HAP-1 (cell line): ENCODE measurements at regions not wholly inside any gene's neighbourhood (a gene's known extent, or its start where the extent isn't known, plus 50 kb on each side); places are given as distances from the start of the nearest gene placed in this dataset.

Experiments
- DNase-seq, 2 experiments: peaks; one replicate each; pipeline ENCODE4 v3.0.0-alpha.2; 2016 to 2020; ENCODE audit warnings: low spot score in 2 of 2
- H3K27me3 ChIP-seq: fragments of 250-450 bp; sonication (Bioruptor Pico); 2 replicates; pipeline ENCODE4 v1.5.1; 2020; ENCODE audit warnings: low read depth, mild to moderate bottlenecking, moderate library complexity
- H3K36me3 ChIP-seq: fragments of 250-450 bp; sonication (Bioruptor Pico); replicated peaks from 2 replicates; pipeline ENCODE4 v1.5.1; 2020; ENCODE audit warnings: mild to moderate bottlenecking
- H3K4me1 ChIP-seq: fragments of 250-450 bp; sonication (Bioruptor Pico); 2 replicates; pipeline ENCODE4 v1.5.1; 2020; ENCODE audit warnings: mild to moderate bottlenecking
- H3K4me3 ChIP-seq: fragments of 250-450 bp; sonication (Bioruptor Pico); 2 replicates; pipeline ENCODE4 v1.5.1; 2020; ENCODE audit warnings: mild to moderate bottlenecking, moderate library complexity
- H3K9me3 ChIP-seq: fragments of 250-450 bp; sonication (Bioruptor Pico); 2 replicates; pipeline ENCODE4 v1.5.1; 2020; ENCODE audit warnings: mild to moderate bottlenecking, moderate library complexity
- in situ Hi-C: fragments of 300-500 bp; cut with MboI; formaldehyde crosslinking; loops from 3 replicates; pipeline ENCODE4 v1.14.3; 2020; ENCODE audit warnings: low sequenced_read_pairs, inconsistent platforms, mixed read lengths

- in situ Hi-C loops: no loop called here
- Histone ChIP-seq H3K27me3 (no peaks in the 10 kb centered on the region), H3K36me3 (no peaks in the 10 kb centered on the region), H3K4me1 (peaks cover 6% of the 10 kb centered on the region), H3K4me3 (no peak overlapping the region), H3K9me3 (peaks cover 2% of the 10 kb centered on the region; the same call in 1 of the 2 replicates)
- DNase-seq: no peak
Observed at GRCh38 chr21:19995253-19995652, 1003.0 kb upstream of the NCAM2 start.

- no peak for DNase-seq
- H3K9me3 ChIP-seq: peaks cover 2% of the 10 kb centered on the region; the same call in 1 of the 2 replicates
- H3K4me3 ChIP-seq: no peak overlapping the region
- H3K36me3 ChIP-seq: no peaks in the 10 kb centered on the region
- in situ Hi-C loops: no loop called here
- peaks cover 6% of the 10 kb centered on the region for H3K4me1 ChIP-seq
- no peaks in the 10 kb centered on the region for H3K27me3 ChIP-seq
Observed at GRCh38 chr21:19998453-19998852, 999.8 kb upstream of the NCAM2 start.

- Histone ChIP-seq H3K36me3 (no peaks in the 10 kb centered on the region), H3K4me3 (no peak overlapping the region), H3K27me3 (no peaks in the 10 kb centered on the region), H3K9me3 (peaks cover 2% of the 10 kb centered on the region; the same call in 1 of the 2 replicates), H3K4me1 (no peaks in the 10 kb centered on the region)
- DNase-seq: no peak
- in situ Hi-C loops: no loop called here
Observed at GRCh38 chr21:19999369-20000272, 998.6 kb upstream of the NCAM2 start.

- in situ Hi-C loops: no loop called here
- Histone ChIP-seq H3K4me1 (no peaks in the 10 kb centered on the region), H3K27me3 (no peaks in the 10 kb centered on the region), H3K4me3 (no peak overlapping the region), H3K9me3 (no peaks in the 10 kb centered on the region), H3K36me3 (no peaks in the 10 kb centered on the region)
- DNase-seq: no peak
Observed at GRCh38 chr21:20004367-20004766, 993.8 kb upstream of the NCAM2 start.

- Histone ChIP-seq H3K4me3 (no peak overlapping the region), H3K9me3 (no peaks in the 10 kb centered on the region), H3K4me1 (peaks cover 1% of the 10 kb centered on the region), H3K36me3 (no peaks in the 10 kb centered on the region), H3K27me3 (no peaks in the 10 kb centered on the region)
- in situ Hi-C loops: no loop called here
- DNase-seq: no peak
Observed at GRCh38 chr21:20010691-20011200, 987.5 kb upstream of the NCAM2 start.

- H3K36me3 ChIP-seq: no peaks in the 10 kb centered on the region
- H3K4me3 ChIP-seq: no peak overlapping the region
- no peak for DNase-seq
- no peaks in the 10 kb centered on the region for H3K9me3 ChIP-seq
- H3K4me1 ChIP-seq: peaks cover 17% of the 10 kb centered on the region
- H3K27me3 ChIP-seq: no peaks in the 10 kb centered on the region
- in situ Hi-C loops: no loop called here
Observed at GRCh38 chr21:20013851-20014250, 984.4 kb upstream of the NCAM2 start.

GRCh38 chr21:20016435-20017005 is 981.7 kb upstream of the NCAM2 start:
- Histone ChIP-seq H3K4me3 (no peak overlapping the region), H3K9me3 (no peaks in the 10 kb centered on the region), H3K36me3 (no peaks in the 10 kb centered on the region), H3K27me3 (no peaks in the 10 kb centered on the region), H3K4me1 (peaks cover 17% of the 10 kb centered on the region)
- in situ Hi-C loops: no loop called here
- peak; percentile 61 to 97 for DNase-seq

GRCh38 chr21:20020026-20020425 is 978.2 kb upstream of the NCAM2 start:
- H3K36me3 ChIP-seq: no peaks in the 10 kb centered on the region
- in situ Hi-C loops: no loop called here
- no peaks in the 10 kb centered on the region for H3K9me3 ChIP-seq
- H3K4me3 ChIP-seq: no peak overlapping the region
- peaks cover 17% of the 10 kb centered on the region for H3K4me1 ChIP-seq
- no peak for DNase-seq
- no peaks in the 10 kb centered on the region for H3K27me3 ChIP-seq

GRCh38 chr21:20023193-20023592 is 975.0 kb upstream of the NCAM2 start:
- H3K9me3 ChIP-seq: no peaks in the 10 kb centered on the region
- no peaks in the 10 kb centered on the region for H3K36me3 ChIP-seq
- no peaks in the 10 kb centered on the region for H3K4me1 ChIP-seq
- DNase-seq: no peak
- in situ Hi-C loops: no loop called here
- no peak overlapping the region for H3K4me3 ChIP-seq
- no peaks in the 10 kb centered on the region for H3K27me3 ChIP-seq

- no peak for DNase-seq
- no peak overlapping the region for H3K4me3 ChIP-seq
- H3K36me3 ChIP-seq: no peaks in the 10 kb centered on the region
- no peaks in the 10 kb centered on the region for H3K27me3 ChIP-seq
- no peaks in the 10 kb centered on the region for H3K4me1 ChIP-seq
- H3K9me3 ChIP-seq: no peaks in the 10 kb centered on the region
- in situ Hi-C loops: no loop called here
Observed at GRCh38 chr21:20024741-20025140, 973.5 kb upstream of the NCAM2 start.

GRCh38 chr21:20026543-20026942 is 971.7 kb upstream of the NCAM2 start:
- H3K4me3 ChIP-seq: no peak overlapping the region
- in situ Hi-C loops: no loop called here
- H3K4me1 ChIP-seq: no peaks in the 10 kb centered on the region
- no peaks in the 10 kb centered on the region for H3K27me3 ChIP-seq
- no peak for DNase-seq
- H3K9me3 ChIP-seq: no peaks in the 10 kb centered on the region
- no peaks in the 10 kb centered on the region for H3K36me3 ChIP-seq

GRCh38 chr21:20030390-20030789 is 967.8 kb upstream of the NCAM2 start:
- Histone ChIP-seq H3K4me1 (no peaks in the 10 kb centered on the region), H3K36me3 (no peaks in the 10 kb centered on the region), H3K9me3 (no peaks in the 10 kb centered on the region), H3K4me3 (no peak overlapping the region), H3K27me3 (no peaks in the 10 kb centered on the region)
- in situ Hi-C loops: no loop called here
- DNase-seq: no peak

GRCh38 chr21:20031807-20032206 is 966.4 kb upstream of the NCAM2 start:
- DNase-seq: no peak
- no peaks in the 10 kb centered on the region for H3K9me3 ChIP-seq
- no peaks in the 10 kb centered on the region for H3K4me1 ChIP-seq
- in situ Hi-C loops: no loop called here
- no peak overlapping the region for H3K4me3 ChIP-seq
- H3K27me3 ChIP-seq: no peaks in the 10 kb centered on the region
- H3K36me3 ChIP-seq: no peaks in the 10 kb centered on the region

GRCh38 chr21:20040768-20041167 is 957.4 kb upstream of the NCAM2 start:
- in situ Hi-C loops: no loop called here
- no peaks in the 10 kb centered on the region for H3K36me3 ChIP-seq
- peak in 1 of 2 experiments; percentile 27 for DNase-seq
- H3K9me3 ChIP-seq: no peaks in the 10 kb centered on the region
- no peak overlapping the region for H3K4me3 ChIP-seq
- H3K4me1 ChIP-seq: no peaks in the 10 kb centered on the region
- no peaks in the 10 kb centered on the region for H3K27me3 ChIP-seq
